ENCODE measurements at regions not wholly inside any gene's neighbourhood (a gene's known extent, or its start where the extent isn't known, plus 50 kb on each side); places are given as distances from the start of the nearest gene placed in this dataset.
A peak's percentile ranks its signal among the peaks of the same experiment; 100 is the strongest.
"Not testable (repeated sequence)": the region's sequence is repeated elsewhere in the genome, so short reads cannot be mapped to it uniquely, and the experiment has no call there.

DNA sequence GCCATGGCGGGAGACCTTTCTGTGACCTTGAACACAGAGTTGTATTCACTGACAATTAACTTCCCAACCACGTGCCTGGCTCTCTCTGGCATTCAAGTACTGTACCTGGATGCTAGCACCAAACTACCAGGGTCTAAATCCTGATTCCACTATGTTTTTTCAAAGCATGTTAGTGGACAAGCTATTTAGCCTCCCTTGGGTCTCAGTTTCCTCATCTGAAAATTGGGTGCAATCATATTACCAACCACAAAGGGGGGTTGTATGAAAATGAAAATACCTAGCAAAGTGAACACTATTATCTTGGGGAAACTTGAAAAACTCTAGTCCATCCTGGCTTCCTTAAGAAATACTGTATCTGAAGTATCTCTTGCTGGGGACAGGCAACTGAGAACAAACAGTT lies 308.7 kb upstream of the SGK1 start:
- no peak overlapping the region for H3K27ac ChIP-seq
- no peak for DNase-seq (ENCODE audit: low read depth, low spot score)

DNA sequence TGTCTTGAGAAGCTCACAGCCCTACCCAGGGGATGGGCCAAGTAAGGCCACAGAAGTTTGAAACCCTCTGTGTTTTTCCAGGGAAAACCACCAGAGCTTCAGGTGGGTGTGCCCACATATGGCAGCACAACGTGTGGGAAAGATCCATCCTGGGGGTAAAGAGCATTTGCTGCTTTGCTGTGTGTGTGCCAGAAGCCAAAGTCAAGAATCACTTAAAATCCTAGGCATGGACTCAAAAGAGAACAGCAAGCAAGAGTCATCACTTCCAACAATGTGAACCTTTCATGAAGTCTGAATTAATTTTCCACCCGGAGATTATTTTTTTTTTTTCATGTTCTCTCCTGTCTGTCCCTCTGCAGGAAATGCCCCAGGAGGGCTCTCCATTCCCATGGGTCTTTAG lies 308.2 kb upstream of the SGK1 start:
- no peak for DNase-seq (ENCODE audit: low read depth, low spot score)
- H3K27ac ChIP-seq = no peak overlapping the region

DNA sequence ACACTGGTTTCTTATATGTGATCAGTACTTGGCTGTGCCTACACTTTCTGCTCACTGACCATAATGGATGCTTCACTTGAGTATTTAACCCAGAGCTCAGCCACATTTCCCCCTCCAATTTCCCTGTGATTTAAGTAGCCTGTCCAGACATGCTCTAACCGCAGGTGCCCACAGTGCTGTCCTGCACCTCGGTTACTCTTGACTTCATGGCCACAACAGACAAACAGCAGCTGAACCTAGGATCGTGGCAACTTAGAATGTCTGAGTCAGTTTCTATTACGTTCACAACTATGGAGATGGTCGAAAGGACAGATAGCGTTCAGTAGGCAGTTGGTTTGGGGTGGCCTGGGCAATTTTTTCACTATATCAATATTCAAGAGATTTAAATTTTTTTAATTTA lies 306.9 kb upstream of the SGK1 start:
- DNase-seq (ENCODE audit: low read depth, low spot score) = no peak

DNA sequence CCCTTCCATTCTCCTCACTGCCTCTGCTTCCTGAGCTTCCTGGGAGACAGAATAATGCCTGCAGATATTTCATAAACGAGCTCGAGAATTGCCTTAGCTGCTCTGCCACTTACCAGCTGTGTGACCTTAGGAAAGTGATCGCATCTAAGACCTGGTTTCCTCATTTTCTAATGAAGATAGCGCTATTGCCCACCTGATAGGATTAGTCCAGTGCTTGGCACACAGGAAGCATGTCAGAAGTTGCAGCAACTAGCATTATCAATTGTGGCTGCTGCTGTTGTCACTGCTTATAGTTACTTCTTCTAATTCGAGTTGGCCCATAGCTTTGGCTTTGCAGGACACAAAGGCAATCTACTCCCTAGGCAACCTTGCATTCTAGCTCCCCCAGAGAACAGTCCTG lies 305.5 kb upstream of the SGK1 start:
- H3K27ac ChIP-seq = no peak overlapping the region
- no peak for DNase-seq (ENCODE audit: low read depth, low spot score)

More for the DNA sequence above, 306.9 kb upstream of the SGK1 start:
- no peak overlapping the region for H3K27ac ChIP-seq

DNA sequence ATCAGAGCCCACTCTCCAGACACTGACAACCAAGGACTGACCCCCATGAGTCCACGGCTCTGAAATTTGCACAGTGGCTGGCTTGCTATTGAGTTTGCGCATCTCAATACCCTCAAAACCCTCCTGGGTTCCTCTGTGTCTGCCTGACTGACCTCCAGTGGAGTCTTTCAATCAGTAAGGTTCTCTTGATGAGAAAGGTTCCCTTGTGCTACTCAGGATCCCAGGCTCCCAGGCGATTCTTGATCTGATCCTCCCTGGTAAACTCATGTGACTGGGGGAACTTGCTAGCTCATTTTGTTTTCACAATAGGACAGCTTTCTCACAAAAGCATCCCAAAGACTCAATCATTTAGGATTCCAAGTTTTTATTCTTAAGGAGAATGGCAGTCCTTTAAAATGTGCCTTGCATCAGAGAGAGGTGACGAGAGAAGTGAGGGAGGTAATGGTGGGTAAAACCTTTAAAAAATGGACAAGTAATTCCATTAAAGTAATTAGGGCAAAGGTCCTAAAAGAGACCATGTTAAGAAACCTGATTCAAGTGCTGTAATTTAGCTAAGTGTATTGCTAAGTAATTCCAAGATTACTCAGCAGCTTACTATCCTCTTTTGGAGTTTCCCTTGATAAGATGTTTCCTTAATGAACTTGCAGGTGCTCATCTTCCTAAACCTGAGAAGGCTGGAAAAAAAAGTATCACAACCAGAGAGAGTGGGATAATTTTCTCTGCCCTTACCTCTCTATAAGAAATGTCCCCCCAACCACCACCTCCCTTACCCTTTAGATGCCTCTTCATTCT lies 304.7 kb upstream of the SGK1 start:
- DNase-seq (ENCODE audit: low read depth, low spot score) = no peak
- peak overlapping the region; percentile 70 for H3K27ac ChIP-seq

DNA sequence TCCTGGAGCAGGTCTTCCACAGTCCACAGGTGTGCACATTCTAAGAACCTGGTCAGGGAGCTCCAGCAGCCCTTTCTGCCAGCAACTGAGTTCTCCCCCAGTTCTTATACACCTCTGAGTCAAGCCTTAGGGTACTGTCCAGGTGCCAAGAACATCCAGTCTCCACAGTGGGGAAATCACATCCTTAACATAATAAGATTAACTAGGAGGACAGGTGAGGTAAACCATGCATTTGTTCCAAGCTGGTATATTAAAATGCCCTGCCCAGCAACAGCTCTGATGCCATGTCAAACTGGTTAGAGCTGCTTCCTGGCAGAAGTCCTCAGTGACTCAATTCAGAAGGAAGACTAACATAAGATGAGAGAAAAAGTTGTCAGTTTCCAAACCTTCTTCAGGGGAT lies 303.9 kb upstream of the SGK1 start:
- DNase-seq (ENCODE audit: low read depth, low spot score) = peak; percentile 91
- peak overlapping the region; percentile 70 for H3K27ac ChIP-seq

DNA sequence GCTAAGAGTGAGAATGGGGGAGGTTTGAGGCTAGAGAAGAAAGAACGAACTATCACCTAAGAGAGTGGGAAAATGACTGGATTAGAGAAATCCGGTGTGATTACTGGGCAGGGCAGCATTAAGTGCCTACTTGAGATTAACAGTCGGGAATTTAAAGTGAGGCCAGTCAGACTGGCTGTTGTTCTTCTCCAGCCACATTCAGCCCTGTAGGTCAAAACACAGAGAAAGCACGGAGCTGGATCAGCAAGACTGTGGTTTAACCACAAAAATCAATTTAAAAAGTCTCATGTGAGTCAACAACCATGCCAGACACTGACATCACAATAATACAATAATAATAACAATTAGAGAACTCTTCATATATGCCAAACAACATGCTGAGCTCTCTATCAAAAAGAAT lies 301.9 kb upstream of the SGK1 start:
- peak overlapping the region; percentile 70 for H3K27ac ChIP-seq
- peak; percentile 60 for DNase-seq (ENCODE audit: low read depth, low spot score)

DNA sequence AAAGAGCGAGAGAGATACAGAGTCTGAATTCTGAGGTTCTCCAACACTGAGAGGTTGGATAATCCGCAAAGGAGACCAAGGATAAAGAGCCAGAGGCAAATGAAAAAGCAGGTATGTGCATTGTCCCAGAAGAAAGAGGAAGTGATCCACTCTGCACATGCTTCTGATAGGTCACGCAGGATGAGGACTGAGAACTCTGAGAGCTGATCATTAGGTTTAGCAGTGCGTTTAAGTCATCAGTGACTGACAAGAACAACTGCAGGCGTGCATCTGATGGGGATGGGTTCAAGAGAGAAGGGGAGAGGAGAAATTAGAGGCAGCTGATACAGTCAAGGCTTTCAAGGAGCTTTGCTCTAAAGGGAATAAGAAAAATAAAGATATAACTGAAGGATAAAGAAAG lies 301.2 kb upstream of the SGK1 start:
- DNase-seq (ENCODE audit: low read depth, low spot score) = no peak
- peak overlapping the region; percentile 70 for H3K27ac ChIP-seq

DNA sequence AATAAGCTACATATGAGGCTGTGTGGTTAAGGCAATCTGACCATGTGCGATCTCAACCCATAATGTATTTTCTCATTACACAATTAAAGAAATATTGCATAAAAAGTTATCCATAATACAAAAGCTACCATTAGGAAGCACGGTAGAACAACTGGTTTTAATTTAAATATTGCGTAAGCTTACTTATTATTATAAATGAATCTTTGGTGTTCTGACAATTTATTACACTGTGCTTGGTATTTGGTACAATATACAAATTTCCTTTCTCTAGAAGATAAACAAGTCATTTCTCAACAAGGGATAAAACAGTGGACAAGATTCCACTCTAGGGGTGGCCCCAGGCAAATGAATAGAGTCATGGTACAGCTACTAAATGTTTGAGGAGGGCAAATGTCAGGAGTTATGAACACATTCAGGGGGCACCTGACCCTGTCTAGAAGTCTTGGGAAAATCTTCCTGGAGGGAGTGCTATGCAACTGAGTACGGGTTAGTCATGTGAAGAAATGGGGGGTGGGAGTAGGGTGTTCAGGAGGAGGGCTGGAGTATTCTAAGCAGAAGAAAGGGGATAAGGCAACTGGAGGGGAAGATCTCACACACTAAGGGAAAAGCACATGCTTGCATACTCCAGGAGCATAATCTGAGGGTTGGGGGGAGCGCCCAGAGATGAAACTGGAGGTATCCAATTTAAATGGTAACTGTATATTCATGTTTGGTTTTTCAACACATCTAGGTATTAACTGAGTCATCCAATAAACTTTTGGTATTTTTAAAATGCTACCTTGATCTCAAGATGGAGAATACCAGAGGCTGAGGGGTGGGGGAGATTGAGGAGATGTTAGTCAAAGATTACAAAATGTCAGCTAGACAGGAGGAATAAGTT lies 296.9 kb upstream of the SGK1 start:
- no peak overlapping the region for H3K27ac ChIP-seq
- no peak for DNase-seq (ENCODE audit: low read depth, low spot score)

DNA sequence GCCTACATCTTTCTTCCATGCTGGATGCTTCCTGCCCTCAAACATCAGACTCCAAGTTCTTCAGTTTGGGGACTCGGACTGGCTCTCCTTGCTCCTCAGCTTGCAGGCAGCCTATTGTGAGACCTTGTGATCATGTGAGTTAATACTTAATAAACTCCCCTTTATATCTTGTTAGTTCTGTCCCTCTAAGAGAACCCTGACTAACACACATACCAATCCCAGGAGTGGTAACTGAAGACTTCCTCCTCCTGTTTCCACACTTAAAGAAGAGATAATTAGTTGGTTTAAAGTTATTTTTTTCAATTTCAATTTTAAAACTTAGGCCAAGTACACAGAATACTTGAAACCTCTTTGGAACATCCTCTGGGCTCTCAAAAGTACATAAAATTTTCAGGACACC lies 294.2 kb upstream of the SGK1 start:
- peak overlapping the region; percentile 37 for H3K27ac ChIP-seq
- not testable (repeated sequence) for DNase-seq (ENCODE audit: low read depth, low spot score)

DNA sequence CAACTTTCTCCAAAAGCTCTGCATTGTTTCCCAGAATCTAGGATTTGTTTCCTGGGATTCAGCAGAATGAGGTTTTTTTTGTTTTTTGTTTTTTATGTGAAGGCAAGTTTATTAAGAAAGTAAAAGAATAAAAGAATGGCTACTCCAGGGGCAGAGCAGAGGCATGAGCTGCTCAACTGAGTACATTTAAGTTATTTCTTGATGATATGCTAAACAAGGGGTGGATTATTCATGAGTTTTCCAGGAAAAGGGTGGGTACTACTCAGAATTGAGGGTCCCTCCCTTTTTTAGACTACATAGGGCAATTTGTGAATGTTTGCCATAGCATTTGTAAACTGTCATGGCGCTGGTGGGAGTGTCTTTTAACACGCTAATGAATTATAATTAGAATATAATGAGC lies 292.5 kb upstream of the SGK1 start:
- no peak for DNase-seq (ENCODE audit: low read depth, low spot score)
- no peak overlapping the region for H3K27ac ChIP-seq

DNA sequence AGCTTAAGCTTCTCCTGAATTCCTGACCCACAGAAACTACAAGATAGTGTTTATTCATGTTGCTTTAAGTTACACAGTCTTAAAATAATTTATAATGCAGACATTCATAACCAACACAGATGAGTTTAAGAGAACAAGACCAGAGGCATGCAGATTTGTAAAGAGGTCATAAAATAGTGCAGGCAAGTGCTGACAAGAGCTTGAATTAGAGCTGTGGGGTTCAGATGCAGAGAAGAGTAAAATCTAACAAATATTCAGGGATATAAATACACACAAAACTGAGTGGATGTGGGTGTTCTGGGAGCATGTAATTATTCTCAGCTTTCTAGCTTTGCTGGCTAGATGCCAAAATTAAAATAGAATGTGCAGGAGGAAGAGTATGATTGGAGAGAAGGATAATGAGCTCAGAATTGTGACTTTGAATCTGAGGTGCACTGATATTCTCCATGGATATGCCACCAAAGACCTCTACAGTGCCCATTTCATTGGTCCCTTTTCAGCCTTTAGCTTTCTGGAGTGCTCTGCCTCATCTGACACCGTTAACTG lies 291.9 kb upstream of the SGK1 start:
- no peak for DNase-seq (ENCODE audit: low read depth, low spot score)

DNA sequence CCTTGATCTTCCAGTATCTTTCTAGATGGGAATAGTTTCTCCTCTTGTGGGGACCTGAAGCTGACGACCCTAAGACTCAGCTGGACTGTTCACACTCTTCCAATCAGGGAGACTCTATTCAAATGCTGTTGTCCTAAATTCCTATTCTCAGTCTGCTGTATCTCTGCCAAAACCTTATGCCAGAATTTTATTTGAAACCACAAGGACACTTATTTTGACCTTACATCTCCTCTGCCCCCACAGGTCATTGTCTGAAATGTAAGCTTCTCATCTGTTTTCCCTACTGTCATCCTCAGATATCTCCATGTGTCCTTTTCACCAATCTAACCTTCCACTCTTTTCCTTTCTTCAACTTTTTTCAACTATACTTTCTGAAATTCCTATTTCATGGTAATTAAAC lies 289.5 kb upstream of the SGK1 start:
- no peak for DNase-seq (ENCODE audit: low read depth, low spot score)
- no peak overlapping the region for H3K27ac ChIP-seq

More for the DNA sequence above, 291.9 kb upstream of the SGK1 start:
- H3K27ac ChIP-seq = no peak overlapping the region

DNA sequence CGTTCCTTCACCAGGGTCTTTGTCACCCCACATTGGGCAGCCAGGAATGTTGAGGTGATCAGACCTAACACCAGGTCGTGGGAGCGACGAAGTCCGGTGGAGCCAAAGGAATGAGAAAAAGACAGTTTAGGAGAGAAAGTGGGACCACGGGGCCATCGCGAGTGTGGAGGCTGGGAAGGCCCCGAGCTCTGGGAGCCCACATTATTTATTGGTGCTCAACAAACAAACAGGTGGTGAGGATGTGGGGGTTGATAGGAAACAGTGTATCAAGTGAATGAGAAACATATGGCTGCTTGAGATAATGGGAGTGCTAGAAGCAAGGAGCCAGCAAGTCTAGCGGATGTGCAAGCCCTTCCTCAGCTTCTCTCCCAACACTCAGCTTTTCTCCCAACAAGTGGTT lies 287.1 kb upstream of the SGK1 start:
- DNase-seq (ENCODE audit: low read depth, low spot score) = no peak
- no peak overlapping the region for H3K27ac ChIP-seq

DNA sequence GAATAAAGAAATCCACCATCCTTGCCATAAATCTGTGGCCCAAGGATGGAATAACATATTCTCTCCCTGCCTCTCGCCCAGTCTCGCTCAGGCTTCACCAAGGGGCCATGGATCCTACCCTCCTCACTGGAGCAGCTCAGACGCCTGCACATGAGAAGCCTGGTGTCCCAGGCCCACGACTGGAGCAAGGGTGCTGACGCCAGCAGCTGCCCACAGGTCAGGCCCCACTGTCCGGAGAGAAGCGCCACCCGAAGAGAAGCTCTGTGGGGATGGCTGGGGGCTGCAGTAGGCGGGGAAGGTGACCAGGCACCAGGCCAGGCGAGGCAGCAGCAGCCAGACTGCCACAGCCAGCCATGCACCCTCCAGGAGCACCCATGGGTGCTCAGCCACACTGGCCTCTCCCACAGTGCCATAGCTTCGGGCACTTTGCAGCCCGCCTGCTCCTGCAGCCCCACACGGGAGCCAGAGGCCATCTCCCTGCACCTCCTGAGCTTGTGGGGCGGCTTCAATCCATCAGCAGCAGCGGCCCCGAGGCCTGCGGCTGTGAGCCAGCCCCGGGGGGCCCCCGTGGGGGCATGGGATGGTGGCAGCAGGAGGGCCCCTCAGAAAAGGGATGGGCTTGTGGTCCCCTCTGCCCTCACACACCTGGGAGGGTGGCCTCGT lies 286.2 kb upstream of the SGK1 start:
- no peak overlapping the region for H3K27ac ChIP-seq
- DNase-seq (ENCODE audit: low read depth, low spot score) = no peak

DNA sequence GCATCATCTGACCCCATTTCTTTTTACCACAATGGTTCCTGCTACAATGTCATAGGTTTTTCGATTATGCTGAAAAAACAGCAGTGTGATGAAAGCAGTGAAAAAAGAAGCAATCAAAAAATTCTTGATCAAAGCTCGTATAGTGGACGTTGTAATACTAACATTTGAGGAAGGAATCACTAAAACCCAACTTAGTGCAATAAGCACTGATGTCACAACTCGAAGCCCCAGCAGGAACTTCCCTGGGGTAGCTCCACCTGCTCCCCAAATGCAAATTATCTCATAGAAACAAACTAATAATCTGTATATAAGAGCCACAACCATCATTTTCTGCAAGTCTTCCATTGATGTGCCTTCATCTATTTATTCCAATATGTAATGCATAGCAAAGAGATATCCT lies 285.6 kb upstream of the SGK1 start:
- H3K27ac ChIP-seq = no peak overlapping the region
- no peak for DNase-seq (ENCODE audit: low read depth, low spot score)

DNA sequence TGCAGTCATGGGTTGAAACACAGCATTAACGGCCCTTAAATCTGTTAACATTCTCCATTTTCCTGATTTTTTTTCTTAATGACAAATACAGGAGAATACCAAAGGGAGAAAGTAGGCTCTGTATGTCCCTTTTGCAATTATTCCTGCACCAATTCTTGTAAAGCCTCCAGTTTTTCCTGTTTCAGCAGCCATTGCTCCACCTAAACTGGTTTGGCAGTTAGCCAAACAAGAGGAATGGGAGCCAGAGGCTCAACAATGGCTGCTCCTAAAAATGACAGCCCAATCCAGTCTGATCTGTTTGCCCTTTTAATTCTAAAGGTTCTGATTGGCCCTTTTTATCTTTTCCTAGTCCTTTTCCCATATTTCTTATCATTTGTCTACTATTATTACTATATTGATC lies 284.2 kb upstream of the SGK1 start:
- H3K27ac ChIP-seq = no peak overlapping the region
- no peak for DNase-seq (ENCODE audit: low read depth, low spot score)

DNA sequence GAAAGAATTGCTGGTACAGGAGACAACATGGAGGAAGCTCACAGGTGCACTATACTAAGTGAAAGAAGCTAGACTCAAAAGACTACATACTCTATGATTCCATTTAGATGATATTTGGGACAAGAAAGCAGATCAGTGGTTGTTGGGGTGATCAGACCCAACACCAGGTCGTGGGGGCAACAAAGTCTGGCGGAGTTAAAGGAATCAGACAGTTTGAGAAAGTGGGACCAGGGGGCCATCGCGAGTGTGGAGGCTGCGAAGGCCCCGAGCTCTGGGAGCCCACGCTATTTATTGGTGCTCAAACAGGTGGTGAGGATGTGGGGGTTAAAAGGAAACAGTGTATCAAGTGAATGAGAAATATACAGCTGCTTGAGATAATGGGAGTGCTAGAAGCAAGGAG lies 282.8 kb upstream of the SGK1 start:
- no peak for DNase-seq (ENCODE audit: low read depth, low spot score)

DNA sequence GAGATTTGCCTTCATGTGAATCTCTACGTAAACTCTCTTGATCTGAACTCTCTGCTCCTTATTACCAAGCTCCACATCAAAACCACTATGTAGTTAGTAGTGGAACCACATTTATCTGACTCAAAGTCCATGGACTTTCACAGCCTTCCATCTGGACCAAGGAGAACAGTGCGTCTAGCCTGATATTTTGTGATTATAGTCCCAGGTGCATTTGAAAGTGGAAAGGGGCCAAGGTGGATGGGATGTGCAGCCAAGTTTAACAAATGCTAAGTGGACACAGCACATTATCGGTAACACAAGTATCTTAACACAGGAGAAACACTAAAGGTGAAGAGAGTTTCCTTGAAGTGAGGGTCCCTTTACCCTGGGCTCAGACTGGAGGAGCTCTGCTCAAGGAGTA lies 281.2 kb upstream of the SGK1 start:
- no peak overlapping the region for H3K27ac ChIP-seq
- DNase-seq (ENCODE audit: low read depth, low spot score) = no peak

More for the DNA sequence above, 282.8 kb upstream of the SGK1 start:
- H3K27ac ChIP-seq = no peak overlapping the region

DNA sequence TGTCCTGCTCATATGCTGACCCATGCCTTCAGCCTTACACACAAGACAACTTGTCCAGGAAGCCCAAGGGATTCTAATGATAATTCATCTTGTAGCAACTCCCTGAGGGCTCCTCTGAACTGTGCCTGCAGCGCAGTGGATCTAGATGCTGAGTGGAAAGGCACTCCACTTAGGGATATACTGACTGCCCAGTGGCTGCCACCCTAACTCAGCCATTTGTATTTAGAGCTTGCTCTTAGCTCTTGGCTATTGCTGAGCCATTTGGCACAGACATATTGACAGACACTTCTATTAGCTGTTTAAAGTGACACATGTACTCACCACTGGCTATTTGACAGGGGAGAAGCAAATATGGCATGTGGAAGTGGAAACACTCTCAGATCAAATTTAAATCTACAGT lies 278.3 kb upstream of the SGK1 start:
- no peak overlapping the region for H3K27ac ChIP-seq
- DNase-seq (ENCODE audit: low read depth, low spot score) = no peak

DNA sequence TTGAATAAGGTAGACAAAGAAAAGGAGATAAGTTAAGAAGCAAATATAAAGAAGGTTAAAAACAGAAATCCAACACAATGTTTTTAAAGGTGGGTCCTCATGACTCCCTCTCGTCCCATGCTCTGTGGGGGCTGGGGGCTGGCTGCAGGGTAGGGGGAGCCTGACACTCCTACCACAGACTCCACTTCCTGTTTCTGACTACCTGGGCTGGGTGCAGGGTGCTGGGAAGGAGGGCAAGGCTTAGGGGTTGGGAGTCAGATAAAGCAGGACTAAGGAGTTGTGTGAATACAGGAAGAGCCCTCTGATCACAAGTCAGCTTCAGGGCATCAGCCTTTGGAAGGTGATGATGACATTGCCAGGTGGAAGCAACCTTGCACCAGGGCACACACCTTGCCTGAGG lies 277.0 kb upstream of the SGK1 start:
- no peak for DNase-seq (ENCODE audit: low read depth, low spot score)
- no peak overlapping the region for H3K27ac ChIP-seq

All from epithelial cell of prostate (primary cell).